CD4-positive, alpha-beta T cell (primary cell): ENCODE measurements at regions not wholly inside any gene's neighbourhood (a gene's known extent, or its start where the extent isn't known, plus 50 kb on each side); places are given as distances from the start of the nearest gene placed in this dataset.

Source experiments
- ATAC-seq: fragments of 200-7000 bp; cut with Tn5 transposase; one replicate; pipeline ENCODE4 v1.10.0; 2022; ENCODE audit warnings: mild to moderate bottlenecking; ENCODE audit not compliant: poor library complexity
- CTCF ChIA-PET: fragments of 350-600 bp; sonication (Branson Sonifier 250); formaldehyde crosslinking; loops from one replicate; lab custom pipeline; 2021; ENCODE audit warnings: antibody characterized with exemption, inconsistent platforms; lab: Charles Lee
- POLR2A ChIA-PET: fragments of 350-600 bp; sonication (Branson Sonifier 250); formaldehyde crosslinking; loops from one replicate; lab custom pipeline; 2021; ENCODE audit warnings: antibody characterized with exemption, inconsistent platforms; lab: Charles Lee
- DNase-seq, 14 experiments: peaks; one replicate each; pipeline ENCODE4 v3.0.0-alpha.2; 2013 to 2020; ENCODE audit warnings: mixed read lengths in 2 of 14
- H3K27ac ChIP-seq, 2 donors: one replicate each; pipeline versions ENCODE4 v1.5.1 to v1.7.0; 2013; ENCODE audit warnings: low read length in 2 of 2, low read depth in 1 of 2, mild to moderate bottlenecking in 1 of 2
- H3K27me3 ChIP-seq, 2 experiments: 1 replicate in 1 of 2; 2 replicates in 1 of 2; pipeline versions ENCODE4 v1.6.1 to v1.7.0; 2013; ENCODE audit warnings: low read length in 2 of 2, control low read depth in 1 of 2, mild to moderate bottlenecking in 1 of 2, moderate library complexity in 1 of 2; ENCODE audit not compliant: insufficient read depth in 2 of 2, control insufficient read depth in 1 of 2
- H3K36me3 ChIP-seq: one replicate; pipeline ENCODE4 v1.6.1; 2013; ENCODE audit warnings: low read length, control low read depth; ENCODE audit not compliant: insufficient read depth
- H3K4me1 ChIP-seq: one replicate; pipeline ENCODE4 v1.6.1; 2013; ENCODE audit warnings: low read length, control low read depth; ENCODE audit not compliant: insufficient read depth
- H3K4me3 ChIP-seq: one replicate; pipeline ENCODE4 v1.5.1; 2013; ENCODE audit warnings: mild to moderate bottlenecking, low read length, moderate library complexity
- H3K9me3 ChIP-seq, 2 experiments: 1 replicate in 1 of 2; 2 replicates in 1 of 2; pipeline versions ENCODE4 v1.6.1 to v1.7.0; 2013; ENCODE audit warnings: low read length in 2 of 2, mild to moderate bottlenecking in 2 of 2, control low read depth in 1 of 2, moderate library complexity in 1 of 2; ENCODE audit not compliant: control insufficient read depth in 1 of 2, insufficient read depth in 1 of 2
- H3K27ac Mint-ChIP-seq: one replicate; pipeline ENCODE4 v1.8.0; 2020; ENCODE audit warnings: mixed read lengths
- H3K27me3 Mint-ChIP-seq: one replicate; pipeline ENCODE4 v1.8.0; 2021; ENCODE audit warnings: mixed read lengths
- H3K36me3 Mint-ChIP-seq: one replicate; pipeline ENCODE4 v1.8.0; 2021; ENCODE audit warnings: low read depth, mixed read lengths
- H3K4me1 Mint-ChIP-seq: one replicate; pipeline ENCODE4 v1.8.0; 2021; ENCODE audit warnings: low read depth, mixed read lengths
- H3K4me3 Mint-ChIP-seq: one replicate; pipeline ENCODE4 v1.8.0; 2020; ENCODE audit warnings: mild to moderate bottlenecking, mixed read lengths
- H3K9me3 Mint-ChIP-seq: one replicate; pipeline ENCODE4 v1.8.0; 2020; ENCODE audit warnings: mixed read lengths
- intact Hi-C, 2 experiments: fragments of 100-400 bp; cut with DNase I in 1 of 2; cut with micrococcal nuclease in 1 of 2; formaldehyde crosslinking; loops; one replicate each; pipeline versions ENCODE4 v1.15.1 to v1.9.0; 2023 to 2025; cut with DNase I, micrococcal nuclease
- TF ChIP-seq, protein P1 (sequence below): fragments of 200-600 bp; IDR thresholded peaks from one replicate; pipeline ENCODE4 v1.8.0; 2022; ENCODE audit warnings: antibody characterized with exemption, mild to moderate bottlenecking

GRCh38 chr15:96756146-96756545, 425.6 kb downstream of the NR2F2 start:
- Mint-ChIP-seq H3K4me1 (no peaks in the 10 kb centered on the region), H3K9me3 (peaks cover 9% of the 10 kb centered on the region), H3K4me3 (no peak overlapping the region), H3K27ac (no peak overlapping the region), H3K27me3 (no peaks in the 10 kb centered on the region), H3K36me3 (no peaks in the 10 kb centered on the region)
- Histone ChIP-seq H3K27me3 (no peaks in the 10 kb centered on the region), H3K4me3 (no peak overlapping the region), H3K27ac (no peak overlapping the region), H3K4me1 (no peaks in the 10 kb centered on the region), H3K9me3 (peaks cover 0 to 5% of the 10 kb centered on the region in 2 experiments), H3K36me3 (no peaks in the 10 kb centered on the region)
- intact Hi-C loops = no loop called here
- CTCF ChIA-PET = no interaction called here
- DNase-seq = no peak
- POLR2A ChIA-PET = no interaction called here
- ATAC-seq = no peak
- TF ChIP-seq, protein P1, sequence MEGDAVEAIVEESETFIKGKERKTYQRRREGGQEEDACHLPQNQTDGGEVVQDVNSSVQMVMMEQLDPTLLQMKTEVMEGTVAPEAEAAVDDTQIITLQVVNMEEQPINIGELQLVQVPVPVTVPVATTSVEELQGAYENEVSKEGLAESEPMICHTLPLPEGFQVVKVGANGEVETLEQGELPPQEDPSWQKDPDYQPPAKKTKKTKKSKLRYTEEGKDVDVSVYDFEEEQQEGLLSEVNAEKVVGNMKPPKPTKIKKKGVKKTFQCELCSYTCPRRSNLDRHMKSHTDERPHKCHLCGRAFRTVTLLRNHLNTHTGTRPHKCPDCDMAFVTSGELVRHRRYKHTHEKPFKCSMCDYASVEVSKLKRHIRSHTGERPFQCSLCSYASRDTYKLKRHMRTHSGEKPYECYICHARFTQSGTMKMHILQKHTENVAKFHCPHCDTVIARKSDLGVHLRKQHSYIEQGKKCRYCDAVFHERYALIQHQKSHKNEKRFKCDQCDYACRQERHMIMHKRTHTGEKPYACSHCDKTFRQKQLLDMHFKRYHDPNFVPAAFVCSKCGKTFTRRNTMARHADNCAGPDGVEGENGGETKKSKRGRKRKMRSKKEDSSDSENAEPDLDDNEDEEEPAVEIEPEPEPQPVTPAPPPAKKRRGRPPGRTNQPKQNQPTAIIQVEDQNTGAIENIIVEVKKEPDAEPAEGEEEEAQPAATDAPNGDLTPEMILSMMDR = no peak

- TF ChIP-seq, protein P1 = no peak
- H3K27me3 Mint-ChIP-seq = no peaks in the 10 kb centered on the region
- peaks cover 9% of the 10 kb centered on the region for H3K9me3 Mint-ChIP-seq
- ChIA-PET CTCF (no interaction called here), POLR2A (no interaction called here)
- no peak overlapping the region for H3K4me3 Mint-ChIP-seq
- H3K9me3 ChIP-seq = peaks cover 0 to 5% of the 10 kb centered on the region in 2 experiments
- no peak for DNase-seq
- no peak overlapping the region for H3K4me3 ChIP-seq
- H3K27me3 ChIP-seq = no peaks in the 10 kb centered on the region
- no peaks in the 10 kb centered on the region for H3K36me3 Mint-ChIP-seq
- no peak overlapping the region for H3K27ac ChIP-seq
- no peak for ATAC-seq
- H3K27ac Mint-ChIP-seq = no peak overlapping the region
- H3K4me1 Mint-ChIP-seq = no peaks in the 10 kb centered on the region
- no peaks in the 10 kb centered on the region for H3K36me3 ChIP-seq
- intact Hi-C loops = no loop called here
- H3K4me1 ChIP-seq = no peaks in the 10 kb centered on the region
Measured at GRCh38 chr15:96756656-96757055, 426.2 kb downstream of the NR2F2 start.

- TF ChIP-seq, protein P1 = no peak
- intact Hi-C loops = no loop called here
- ChIA-PET POLR2A (no interaction called here), CTCF (no interaction called here)
- Histone ChIP-seq H3K4me3 (no peak overlapping the region), H3K4me1 (no peaks in the 10 kb centered on the region), H3K27me3 (no peaks in the 10 kb centered on the region), H3K36me3 (no peaks in the 10 kb centered on the region), H3K9me3 (peaks cover 0 to 15% of the 10 kb centered on the region in 2 experiments), H3K27ac (no peak overlapping the region)
- H3K27me3 Mint-ChIP-seq = no peaks in the 10 kb centered on the region
- H3K9me3 Mint-ChIP-seq = peaks cover 7% of the 10 kb centered on the region
- ATAC-seq (no peak), DNase-seq (no peak)
- no peak overlapping the region for H3K4me3 Mint-ChIP-seq
- no peaks in the 10 kb centered on the region for H3K4me1 Mint-ChIP-seq
- H3K27ac Mint-ChIP-seq = no peak overlapping the region
- H3K36me3 Mint-ChIP-seq = no peaks in the 10 kb centered on the region
Measured at GRCh38 chr15:96762566-96762965, 432.1 kb downstream of the NR2F2 start.
